GM12878 (cell line): ENCODE measurements at regions not wholly inside any gene's neighbourhood (a gene's known extent, or its start where the extent isn't known, plus 50 kb on each side); places are given as distances from the start of the nearest gene placed in this dataset.

Experiments used
- FOS ChIP-seq: IDR thresholded peaks from 3 replicates; pipeline ENCODE4 v1.6.1; 2011; ENCODE audit warnings: borderline replicate concordance; ENCODE audit not compliant: insufficient read length; ENCODE audit errors: extremely low read depth
- MEF2B ChIP-seq: fragments of 450-650 bp; IDR thresholded peaks from 2 replicates; pipeline ENCODE4 v1.6.1; 2018; ENCODE audit warnings: mild to moderate bottlenecking, moderate library complexity; ENCODE audit not compliant: partially characterized antibody, poor library complexity, severe bottlenecking
- NFYB ChIP-seq: IDR thresholded peaks from 2 replicates; pipeline ENCODE4 v1.6.1; 2011; ENCODE audit warnings: low read depth, mild to moderate bottlenecking, low read length, improper control_type of control experiment, moderate library complexity; ENCODE audit not compliant: insufficient read depth
- NRF1 ChIP-seq: conservative IDR thresholded peaks from 2 replicates; pipeline ENCODE4 v1.6.1; 2011; ENCODE audit warnings: mild to moderate bottlenecking, low read depth, low read length, improper control_type of control experiment
- POLR2A ChIP-seq: IDR thresholded peaks from 2 replicates; pipeline ENCODE4 v1.6.1; 2011; ENCODE audit warnings: low read depth, mild to moderate bottlenecking, low read length
- POLR2AphosphoS5 ChIP-seq: IDR thresholded peaks from 2 replicates; pipeline ENCODE4 v1.6.1; 2011; ENCODE audit warnings: mild to moderate bottlenecking, low read length, inconsistent platforms
- RBBP5 ChIP-seq: fragments of 200-600 bp; sonication (generic); conservative IDR thresholded peaks from 2 replicates; pipeline ENCODE4 v1.6.1; 2016
- RCOR1 ChIP-seq: conservative IDR thresholded peaks from 2 replicates; pipeline ENCODE4 v1.6.1; 2012; ENCODE audit warnings: low read depth, low read length, improper control_type of control experiment
- TF ChIP-seq, protein P1 (sequence below), 3 experiments: IDR thresholded peaks in 2 of 3; conservative IDR thresholded peaks in 1 of 3; 2 replicates each; pipeline ENCODE4 v1.5.1; 2011; ENCODE audit warnings: low read depth in 3 of 3, low read length in 3 of 3, mild to moderate bottlenecking in 3 of 3, control low read depth in 2 of 3, moderate library complexity in 2 of 3, inconsistent platforms in 1 of 3, mixed read lengths in 1 of 3; ENCODE audit not compliant: control insufficient read depth in 2 of 3, insufficient read depth in 1 of 3; ENCODE audit errors: extremely low read depth in 1 of 3
- TF ChIP-seq, protein P2 (sequence below): fragments of 450-650 bp; IDR thresholded peaks from 2 replicates; pipeline ENCODE4 v1.6.1; 2016; ENCODE audit warnings: mild to moderate bottlenecking

DNA sequence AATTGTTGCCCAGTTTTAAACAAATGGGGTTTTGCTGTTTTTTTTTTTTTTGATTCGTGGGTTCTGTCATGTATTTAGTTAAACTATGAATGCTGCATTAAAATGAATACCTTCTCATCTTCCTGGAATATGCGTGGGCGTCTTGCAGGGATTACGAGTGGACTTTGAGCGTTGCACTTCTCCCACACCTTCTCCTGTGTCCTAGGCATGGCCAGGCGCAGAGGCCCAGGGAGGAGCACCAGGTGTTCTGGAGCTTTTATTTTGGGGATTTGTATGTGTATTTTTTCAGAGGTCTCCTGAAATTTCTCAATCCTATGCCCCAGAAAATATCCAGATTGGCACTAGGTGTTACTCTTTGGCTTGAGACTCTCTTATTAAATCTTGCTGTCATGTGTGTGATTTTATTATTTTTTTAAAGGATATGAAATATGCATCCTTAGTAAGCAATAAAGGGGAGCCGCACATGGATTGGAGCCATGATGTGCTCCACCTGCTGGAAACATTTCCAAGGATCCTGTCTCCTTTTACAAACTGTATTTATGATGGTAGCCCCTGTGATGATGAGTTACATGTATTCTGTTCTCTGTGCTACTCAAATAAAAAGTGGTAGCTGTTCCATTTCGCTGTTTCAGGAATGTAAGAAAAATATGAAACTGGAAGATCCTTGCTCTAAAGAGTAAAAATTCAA lies 482.2 kb upstream of the KLF6 start:
- no peak for TF ChIP-seq RBBP5
- no peak for TF ChIP-seq POLR2AphosphoS5
- TF ChIP-seq, protein P1, sequence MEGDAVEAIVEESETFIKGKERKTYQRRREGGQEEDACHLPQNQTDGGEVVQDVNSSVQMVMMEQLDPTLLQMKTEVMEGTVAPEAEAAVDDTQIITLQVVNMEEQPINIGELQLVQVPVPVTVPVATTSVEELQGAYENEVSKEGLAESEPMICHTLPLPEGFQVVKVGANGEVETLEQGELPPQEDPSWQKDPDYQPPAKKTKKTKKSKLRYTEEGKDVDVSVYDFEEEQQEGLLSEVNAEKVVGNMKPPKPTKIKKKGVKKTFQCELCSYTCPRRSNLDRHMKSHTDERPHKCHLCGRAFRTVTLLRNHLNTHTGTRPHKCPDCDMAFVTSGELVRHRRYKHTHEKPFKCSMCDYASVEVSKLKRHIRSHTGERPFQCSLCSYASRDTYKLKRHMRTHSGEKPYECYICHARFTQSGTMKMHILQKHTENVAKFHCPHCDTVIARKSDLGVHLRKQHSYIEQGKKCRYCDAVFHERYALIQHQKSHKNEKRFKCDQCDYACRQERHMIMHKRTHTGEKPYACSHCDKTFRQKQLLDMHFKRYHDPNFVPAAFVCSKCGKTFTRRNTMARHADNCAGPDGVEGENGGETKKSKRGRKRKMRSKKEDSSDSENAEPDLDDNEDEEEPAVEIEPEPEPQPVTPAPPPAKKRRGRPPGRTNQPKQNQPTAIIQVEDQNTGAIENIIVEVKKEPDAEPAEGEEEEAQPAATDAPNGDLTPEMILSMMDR (IDR thresholded peaks at IDR 0.05 in 2 of 3, conservative IDR thresholded peaks at IDR 0.05 in 1 of 3; ENCODE audit: control insufficient read depth in 2 of 3, extremely low read depth in 1 of 3, insufficient read depth in 1 of 3, low read depth in 3 of 3, low read length in 3 of 3) = no peak
- TF ChIP-seq RCOR1 = no peak
- TF ChIP-seq FOS = no peak
- TF ChIP-seq NFYB = no peak
- no peak for TF ChIP-seq NRF1
- TF ChIP-seq POLR2A = no peak
- TF ChIP-seq, protein P2, sequence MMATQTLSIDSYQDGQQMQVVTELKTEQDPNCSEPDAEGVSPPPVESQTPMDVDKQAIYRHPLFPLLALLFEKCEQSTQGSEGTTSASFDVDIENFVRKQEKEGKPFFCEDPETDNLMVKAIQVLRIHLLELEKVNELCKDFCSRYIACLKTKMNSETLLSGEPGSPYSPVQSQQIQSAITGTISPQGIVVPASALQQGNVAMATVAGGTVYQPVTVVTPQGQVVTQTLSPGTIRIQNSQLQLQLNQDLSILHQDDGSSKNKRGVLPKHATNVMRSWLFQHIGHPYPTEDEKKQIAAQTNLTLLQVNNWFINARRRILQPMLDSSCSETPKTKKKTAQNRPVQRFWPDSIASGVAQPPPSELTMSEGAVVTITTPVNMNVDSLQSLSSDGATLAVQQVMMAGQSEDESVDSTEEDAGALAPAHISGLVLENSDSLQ = no peak
- no peak for TF ChIP-seq MEF2B
